ENCODE measurements at regions not wholly inside any gene's neighbourhood (a gene's known extent, or its start where the extent isn't known, plus 50 kb on each side); places are given as distances from the start of the nearest gene placed in this dataset.
"Not testable (repeated sequence)": the region's sequence is repeated elsewhere in the genome, so short reads cannot be mapped to it uniquely, and the experiment has no call there.

DNA sequence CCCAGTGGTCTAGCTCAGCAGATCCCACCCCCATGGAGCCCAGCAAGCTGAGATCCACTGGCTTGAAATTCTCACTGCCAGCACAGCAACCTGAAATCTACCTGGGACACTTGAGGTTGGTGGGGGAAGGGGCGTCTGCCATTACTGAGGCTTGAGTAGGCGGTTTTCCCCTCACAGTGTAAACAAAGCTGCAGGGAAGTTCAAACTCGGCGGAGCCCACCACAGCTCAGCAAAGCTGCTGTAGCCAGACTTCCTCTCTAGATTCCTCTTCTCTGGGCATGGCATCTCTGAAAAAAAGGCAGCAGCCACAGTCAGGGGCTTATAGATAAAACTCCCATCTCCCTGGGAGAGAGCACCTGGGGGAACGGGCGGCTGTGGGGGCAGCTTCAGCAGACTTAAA lies 457.9 kb downstream of the ZNF674 start:
- TF ChIP-seq, protein P1, sequence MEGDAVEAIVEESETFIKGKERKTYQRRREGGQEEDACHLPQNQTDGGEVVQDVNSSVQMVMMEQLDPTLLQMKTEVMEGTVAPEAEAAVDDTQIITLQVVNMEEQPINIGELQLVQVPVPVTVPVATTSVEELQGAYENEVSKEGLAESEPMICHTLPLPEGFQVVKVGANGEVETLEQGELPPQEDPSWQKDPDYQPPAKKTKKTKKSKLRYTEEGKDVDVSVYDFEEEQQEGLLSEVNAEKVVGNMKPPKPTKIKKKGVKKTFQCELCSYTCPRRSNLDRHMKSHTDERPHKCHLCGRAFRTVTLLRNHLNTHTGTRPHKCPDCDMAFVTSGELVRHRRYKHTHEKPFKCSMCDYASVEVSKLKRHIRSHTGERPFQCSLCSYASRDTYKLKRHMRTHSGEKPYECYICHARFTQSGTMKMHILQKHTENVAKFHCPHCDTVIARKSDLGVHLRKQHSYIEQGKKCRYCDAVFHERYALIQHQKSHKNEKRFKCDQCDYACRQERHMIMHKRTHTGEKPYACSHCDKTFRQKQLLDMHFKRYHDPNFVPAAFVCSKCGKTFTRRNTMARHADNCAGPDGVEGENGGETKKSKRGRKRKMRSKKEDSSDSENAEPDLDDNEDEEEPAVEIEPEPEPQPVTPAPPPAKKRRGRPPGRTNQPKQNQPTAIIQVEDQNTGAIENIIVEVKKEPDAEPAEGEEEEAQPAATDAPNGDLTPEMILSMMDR (IDR thresholded peaks at IDR 0.05) = not testable (repeated sequence)
- not testable (repeated sequence) for TF ChIP-seq POLR2AphosphoS5 (IDR thresholded peaks at IDR 0.05; ENCODE audit: insufficient read depth in 1 of 2, low read depth in 1 of 2); POLR2A (IDR thresholded peaks at IDR 0.05)
